ENCODE measurements at regions not wholly inside any gene's neighbourhood (a gene's known extent, or its start where the extent isn't known, plus 50 kb on each side); places are given as distances from the start of the nearest gene placed in this dataset.

DNA sequence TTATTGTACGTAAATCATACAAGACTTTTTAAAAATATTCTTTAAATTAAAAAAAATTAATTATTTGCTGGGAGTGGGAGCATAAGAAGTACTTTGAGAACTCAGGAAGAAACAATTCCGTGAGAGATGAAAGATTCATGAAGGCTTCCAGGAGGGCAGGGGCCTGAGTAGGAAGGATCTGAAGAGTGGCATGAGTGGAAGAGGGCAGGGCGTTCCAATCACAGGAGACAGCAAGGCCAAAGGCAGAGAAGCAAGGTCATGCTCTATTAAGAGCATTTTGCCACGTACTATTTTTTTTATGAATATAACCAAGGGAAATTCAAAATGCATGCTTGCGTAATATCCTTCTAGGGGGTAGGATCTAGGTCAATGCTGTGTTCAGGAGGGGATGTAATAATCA, 265.5 kb downstream of the ZNF608 start:
- TF ChIP-seq, protein P1, sequence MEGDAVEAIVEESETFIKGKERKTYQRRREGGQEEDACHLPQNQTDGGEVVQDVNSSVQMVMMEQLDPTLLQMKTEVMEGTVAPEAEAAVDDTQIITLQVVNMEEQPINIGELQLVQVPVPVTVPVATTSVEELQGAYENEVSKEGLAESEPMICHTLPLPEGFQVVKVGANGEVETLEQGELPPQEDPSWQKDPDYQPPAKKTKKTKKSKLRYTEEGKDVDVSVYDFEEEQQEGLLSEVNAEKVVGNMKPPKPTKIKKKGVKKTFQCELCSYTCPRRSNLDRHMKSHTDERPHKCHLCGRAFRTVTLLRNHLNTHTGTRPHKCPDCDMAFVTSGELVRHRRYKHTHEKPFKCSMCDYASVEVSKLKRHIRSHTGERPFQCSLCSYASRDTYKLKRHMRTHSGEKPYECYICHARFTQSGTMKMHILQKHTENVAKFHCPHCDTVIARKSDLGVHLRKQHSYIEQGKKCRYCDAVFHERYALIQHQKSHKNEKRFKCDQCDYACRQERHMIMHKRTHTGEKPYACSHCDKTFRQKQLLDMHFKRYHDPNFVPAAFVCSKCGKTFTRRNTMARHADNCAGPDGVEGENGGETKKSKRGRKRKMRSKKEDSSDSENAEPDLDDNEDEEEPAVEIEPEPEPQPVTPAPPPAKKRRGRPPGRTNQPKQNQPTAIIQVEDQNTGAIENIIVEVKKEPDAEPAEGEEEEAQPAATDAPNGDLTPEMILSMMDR (IDR thresholded peaks at IDR 0.05): no peak
- TF ChIP-seq EZH2 (IDR thresholded peaks at IDR 0.05; ENCODE audit: borderline replicate concordance, insufficient read depth, low read depth, low read length, poor library complexity, severe bottlenecking): no peak
